ENCODE measurements at regions not wholly inside any gene's neighbourhood (a gene's known extent, or its start where the extent isn't known, plus 50 kb on each side); places are given as distances from the start of the nearest gene placed in this dataset.

DNA sequence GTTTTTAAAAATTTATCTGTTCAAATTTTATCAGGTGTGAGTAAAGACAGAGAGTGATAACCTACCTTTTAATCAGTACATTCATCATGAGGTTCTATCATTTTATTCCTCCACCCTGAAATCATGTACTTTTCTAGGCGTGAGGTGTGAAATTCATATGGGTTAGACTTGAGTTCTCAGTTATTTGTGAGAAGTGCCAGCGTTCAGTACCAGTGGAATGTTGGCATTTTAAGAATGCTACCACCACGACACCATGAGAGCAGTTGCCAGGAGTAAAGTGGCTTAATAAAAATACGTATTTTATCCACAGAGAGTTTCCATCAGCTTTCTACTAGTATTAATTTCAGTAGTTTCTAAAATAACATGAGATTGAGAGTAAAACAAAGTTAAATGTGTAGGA, 104.1 kb upstream of the FERD3L start:
- Histone ChIP-seq H3K27ac (ENCODE audit: insufficient read depth, low read length) (no peak overlapping the region), H3K4me1 (ENCODE audit: control insufficient read depth, insufficient read depth, low read length) (peaks cover 2% of the 10 kb centered on the region; the same call in 1 of the 2 replicates), H4K91ac (ENCODE audit: insufficient read depth, low read depth, low read length) (no peak overlapping the region), H2AFZ (replicated peaks; ENCODE audit: low read length, poor library complexity) (no peak overlapping the region), H2BK5ac (ENCODE audit: low read depth, low read length, poor library complexity, severe bottlenecking) (peak overlapping the region; percentile 7), H2BK120ac (ENCODE audit: low read depth, low read length) (no peak overlapping the region), H4K20me1 (ENCODE audit: insufficient read depth, low read length) (no peaks in the 10 kb centered on the region), H4K8ac (ENCODE audit: low read depth in 2 of 2, low read length in 2 of 2) (no peak overlapping the region), H3K4me2 (ENCODE audit: low read depth, low read length) (no peak overlapping the region), H2AK9ac (replicated peaks; ENCODE audit: low read depth, low read length, poor library complexity) (no peak overlapping the region), H3K9me1 (ENCODE audit: insufficient read depth, low read length) (no peaks in the 10 kb centered on the region), H3K14ac (replicated peaks; ENCODE audit: low read depth, low read length) (no peak overlapping the region), H3K4ac (ENCODE audit: low read depth, low read length) (no peak overlapping the region), H4K5ac (ENCODE audit: low read depth, low read length) (no peak overlapping the region), H3K9ac (ENCODE audit: low read depth, low read length) (no peak overlapping the region), H2BK15ac (ENCODE audit: low read depth, low read length) (no peak overlapping the region), H3K27me3 (ENCODE audit: control insufficient read depth, insufficient read depth, low read length) (no peaks in the 10 kb centered on the region), H2AK5ac (ENCODE audit: low read depth, low read length) (no peak overlapping the region), H3K4me3 (ENCODE audit: insufficient read depth, low read depth, low read length) (no peak overlapping the region), H3K56ac (ENCODE audit: extremely low read depth, insufficient read depth, low read length) (no peak overlapping the region), H3K18ac (ENCODE audit: low read depth, low read length) (no peak overlapping the region; the same call in 1 of the 2 replicates), H2BK20ac (ENCODE audit: low read depth, low read length) (no peak overlapping the region), H3K79me1 (ENCODE audit: low read depth in 1 of 2, low read length in 2 of 2) (no peaks in the 10 kb centered on the region), H3K36me3 (ENCODE audit: control insufficient read depth, insufficient read depth, low read length) (no peaks in the 10 kb centered on the region), H3K23ac (ENCODE audit: low read depth, low read length) (no peak overlapping the region), H3K9me3 (ENCODE audit: control insufficient read depth, insufficient read depth, low read length) (no peaks in the 10 kb centered on the region)
- ATAC-seq (ENCODE audit: low read depth) = 0 out of 2 replicates have a peak, but pooled peaks have one; percentile 24
- ChIA-PET CTCF (no interaction called here), POLR2A (ENCODE audit: unreplicated experiment) (no interaction called here)
- 60% methylated on average over 1 of the region's 4 CpGs; no CpG with 5 or more reads in 1 of the 2 experiments for WGBS, 2 experiments (ENCODE audit: extremely low coverage in 2 of 2, insufficient read length in 1 of 2)
- no TSS peak for BruUV-seq (replicated peaks)
- intact Hi-C loops (cut with micrococcal nuclease) (no loop called here), in situ Hi-C loops (cut with MboI; ENCODE audit: low sequenced_read_pairs) (no loop called here), dilution Hi-C loops (cut with HindIII; ENCODE audit: low sequenced_read_pairs, unreplicated experiment) (no loop called here)
- no peak for TF ChIP-seq USF2 (IDR thresholded peaks at IDR 0.05; ENCODE audit: low read depth, low read length)
- no peak for TF ChIP-seq SMC3 (IDR thresholded peaks at IDR 0.05; ENCODE audit: low read depth, low read length)
- no peak for TF ChIP-seq CTCF (conservative IDR thresholded peaks at IDR 0.05; ENCODE audit: low read depth, low read length)
- TF ChIP-seq RFX5 (IDR thresholded peaks at IDR 0.05; ENCODE audit: low read depth, low read length) = no peak
- TF ChIP-seq CEBPB (IDR thresholded peaks at IDR 0.05; ENCODE audit: low read depth, low read length) = no peak
- no peak for TF ChIP-seq RAD21 (IDR thresholded peaks at IDR 0.05; ENCODE audit: low read length)
- TF ChIP-seq MXI1 (IDR thresholded peaks at IDR 0.05; ENCODE audit: borderline replicate concordance, low read depth, low read length) = no peak
- TF ChIP-seq ELK1 (IDR thresholded peaks at IDR 0.05; ENCODE audit: borderline replicate concordance, low read depth, low read length) = no peak
- TF ChIP-seq BHLHE40 (IDR thresholded peaks at IDR 0.05; ENCODE audit: low read depth, low read length) = no peak
- TF ChIP-seq MAZ (IDR thresholded peaks at IDR 0.05; ENCODE audit: borderline replicate concordance, low read depth, low read length) = no peak
- no peak for TF ChIP-seq CHD1 (IDR thresholded peaks at IDR 0.05; ENCODE audit: low read depth, low read length)
- no peak for TF ChIP-seq FOS (IDR thresholded peaks at IDR 0.05; ENCODE audit: low read depth, low read length)
- TF ChIP-seq POLR2A (IDR thresholded peaks at IDR 0.05; ENCODE audit: low read depth, low read length) = no peak
- TF ChIP-seq RCOR1 (IDR thresholded peaks at IDR 0.05; ENCODE audit: insufficient replicate concordance, low read length) = no peak
- TF ChIP-seq MAFK (IDR thresholded peaks at IDR 0.05; ENCODE audit: low read depth, low read length) = no peak
- TF ChIP-seq NFE2L2 (IDR thresholded peaks at IDR 0.05; ENCODE audit: low read depth, low read length) = no peak
- DNase-seq = no peak
